ENCODE measurements at regions not wholly inside any gene's neighbourhood (a gene's known extent, or its start where the extent isn't known, plus 50 kb on each side); places are given as distances from the start of the nearest gene placed in this dataset.

- no peak for TF ChIP-seq EZH2 (IDR thresholded peaks at IDR 0.05; ENCODE audit: borderline replicate concordance, low read length)
- no peak for TF ChIP-seq CTCF (conservative IDR thresholded peaks at IDR 0.05 in 1 of 2, IDR thresholded peaks at IDR 0.05 in 1 of 2; ENCODE audit: extremely low read depth in 1 of 2, insufficient read depth in 1 of 2, low read depth in 1 of 2, low read length in 2 of 2)
Observed at GRCh38 chr7:365593-365992, 75.6 kb downstream of the FOXL3 start.

Data from mammary epithelial cell (primary cell).